ENCODE measurements at regions not wholly inside any gene's neighbourhood (a gene's known extent, or its start where the extent isn't known, plus 50 kb on each side); places are given as distances from the start of the nearest gene placed in this dataset.

DNA sequence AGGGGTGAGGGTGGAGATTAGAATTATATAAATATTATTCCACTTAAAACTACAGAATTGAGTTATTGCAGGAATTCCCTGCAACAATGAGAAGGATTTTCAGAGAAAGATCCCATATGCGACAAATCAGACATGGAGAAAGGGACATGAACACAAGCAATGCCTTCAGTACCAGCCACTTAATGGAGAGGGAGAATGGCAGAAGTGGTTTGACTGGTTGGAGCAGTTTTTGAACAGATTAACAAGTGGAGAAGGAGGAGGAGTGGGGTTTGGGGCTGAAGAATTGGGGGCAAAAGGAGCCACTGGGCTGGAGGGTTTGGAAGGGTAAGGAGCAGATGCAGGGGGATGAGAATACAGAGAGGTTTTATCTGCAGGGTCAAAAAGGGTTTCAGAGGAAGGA, 620.9 kb upstream of the PTPRD start:
- TF ChIP-seq, protein P1, sequence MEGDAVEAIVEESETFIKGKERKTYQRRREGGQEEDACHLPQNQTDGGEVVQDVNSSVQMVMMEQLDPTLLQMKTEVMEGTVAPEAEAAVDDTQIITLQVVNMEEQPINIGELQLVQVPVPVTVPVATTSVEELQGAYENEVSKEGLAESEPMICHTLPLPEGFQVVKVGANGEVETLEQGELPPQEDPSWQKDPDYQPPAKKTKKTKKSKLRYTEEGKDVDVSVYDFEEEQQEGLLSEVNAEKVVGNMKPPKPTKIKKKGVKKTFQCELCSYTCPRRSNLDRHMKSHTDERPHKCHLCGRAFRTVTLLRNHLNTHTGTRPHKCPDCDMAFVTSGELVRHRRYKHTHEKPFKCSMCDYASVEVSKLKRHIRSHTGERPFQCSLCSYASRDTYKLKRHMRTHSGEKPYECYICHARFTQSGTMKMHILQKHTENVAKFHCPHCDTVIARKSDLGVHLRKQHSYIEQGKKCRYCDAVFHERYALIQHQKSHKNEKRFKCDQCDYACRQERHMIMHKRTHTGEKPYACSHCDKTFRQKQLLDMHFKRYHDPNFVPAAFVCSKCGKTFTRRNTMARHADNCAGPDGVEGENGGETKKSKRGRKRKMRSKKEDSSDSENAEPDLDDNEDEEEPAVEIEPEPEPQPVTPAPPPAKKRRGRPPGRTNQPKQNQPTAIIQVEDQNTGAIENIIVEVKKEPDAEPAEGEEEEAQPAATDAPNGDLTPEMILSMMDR (IDR thresholded peaks at IDR 0.05; ENCODE audit: control insufficient read depth, insufficient read depth, low read depth, low read length, missing control alignments), result no peak
- DNase-seq (ENCODE audit: low read depth), result no peak
- H3K4me3 ChIP-seq (ENCODE audit: control insufficient read depth, low read depth, low read length), result no peak overlapping the region

DNA sequence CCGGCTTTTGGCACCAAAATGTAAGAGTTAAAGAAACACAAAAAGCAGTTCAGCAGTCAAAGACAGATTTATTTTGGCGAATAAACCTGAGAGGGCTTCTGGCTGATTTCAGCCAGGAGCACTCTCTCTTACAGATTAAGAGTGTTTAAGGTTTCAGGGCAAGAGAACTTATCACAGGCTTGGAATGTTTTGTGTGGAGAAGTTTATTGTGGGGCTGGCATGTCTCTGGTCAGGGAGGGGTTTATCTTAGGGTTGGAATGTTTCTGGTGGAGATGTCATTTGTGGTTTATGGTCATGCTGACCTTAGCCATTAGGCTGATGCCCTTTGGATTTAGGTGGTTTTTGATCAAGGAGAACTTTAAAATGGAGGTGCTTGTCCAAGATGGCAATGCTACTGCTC, 622.3 kb upstream of the PTPRD start:
- no peak for DNase-seq (ENCODE audit: low read depth)

DNA sequence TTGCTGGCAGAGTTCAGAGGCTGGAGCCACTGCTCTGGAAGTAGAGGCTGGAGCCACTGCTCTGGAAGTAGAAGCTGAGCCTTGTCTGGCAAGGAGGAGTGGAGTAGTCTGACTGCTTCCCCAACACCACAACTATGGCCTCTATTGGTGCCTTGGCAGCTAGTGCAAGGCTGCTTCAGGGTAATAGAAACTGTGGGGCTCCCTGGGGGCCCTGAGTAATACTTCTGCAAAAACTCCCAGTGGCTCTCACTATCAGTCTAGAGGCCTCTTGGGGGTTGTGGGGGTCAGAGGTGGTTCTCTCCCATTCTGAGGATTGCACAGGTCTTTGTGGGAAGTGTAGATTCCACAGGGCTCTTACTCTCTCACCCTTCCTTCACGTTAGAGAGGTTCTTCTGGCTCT, 629.0 kb upstream of the PTPRD start:
- no peak overlapping the region for H3K4me3 ChIP-seq (ENCODE audit: control insufficient read depth, low read depth, low read length)
- no peak for DNase-seq (ENCODE audit: low read depth)
- TF ChIP-seq, protein P1 (IDR thresholded peaks at IDR 0.05; ENCODE audit: control insufficient read depth, insufficient read depth, low read depth, low read length, missing control alignments), result no peak

More for the DNA sequence above, 622.3 kb upstream of the PTPRD start:
- TF ChIP-seq, protein P1 (IDR thresholded peaks at IDR 0.05; ENCODE audit: control insufficient read depth, insufficient read depth, low read depth, low read length, missing control alignments), result no peak
- H3K4me3 ChIP-seq (ENCODE audit: control insufficient read depth, low read depth, low read length), result no peak overlapping the region

DNA sequence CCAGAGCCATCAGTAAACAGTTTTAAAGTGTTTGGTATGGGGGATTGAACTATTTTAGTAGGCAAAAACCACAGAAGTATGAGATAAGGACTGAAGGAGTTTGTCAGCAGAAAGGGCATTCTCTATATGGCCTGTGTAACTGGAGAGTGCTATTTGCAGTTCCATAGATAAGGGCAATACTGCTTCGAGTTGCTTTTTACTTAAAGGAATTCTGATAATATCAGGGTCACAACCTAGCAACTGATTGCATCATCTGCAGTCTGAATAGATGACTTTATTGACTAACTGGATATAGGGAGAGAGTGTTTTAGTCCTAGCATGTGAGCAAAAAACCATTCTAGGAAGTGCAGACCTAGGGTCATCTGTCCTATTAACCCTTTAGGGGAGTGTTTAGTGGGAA, 645.2 kb upstream of the PTPRD start:
- TF ChIP-seq, protein P1 (IDR thresholded peaks at IDR 0.05; ENCODE audit: control insufficient read depth, insufficient read depth, low read depth, low read length, missing control alignments), result no peak
- no peak overlapping the region for H3K4me3 ChIP-seq (ENCODE audit: control insufficient read depth, low read depth, low read length)
- no peak for DNase-seq (ENCODE audit: low read depth)

DNA sequence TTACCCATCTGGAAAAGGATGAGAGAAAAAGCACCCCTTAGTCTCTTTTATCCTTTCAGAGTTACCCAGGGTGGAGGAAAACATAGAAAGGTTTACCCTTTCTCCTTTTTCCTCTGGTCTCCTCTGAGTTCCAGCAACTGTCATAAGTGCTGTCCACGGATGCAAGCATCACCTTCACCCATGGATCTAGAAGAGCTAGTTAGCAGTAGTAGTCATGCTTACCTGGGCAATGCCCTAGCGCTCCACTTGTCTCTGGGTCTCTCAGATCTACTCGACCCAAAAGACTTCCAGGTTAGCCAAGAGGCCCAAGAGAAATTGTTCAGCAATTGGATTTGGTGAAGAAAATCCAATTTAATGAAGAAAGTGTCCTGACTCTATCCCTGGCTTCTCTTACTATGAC, 656.2 kb upstream of the PTPRD start:
- DNase-seq (ENCODE audit: low read depth), result no peak
- TF ChIP-seq, protein P1 (IDR thresholded peaks at IDR 0.05; ENCODE audit: control insufficient read depth, insufficient read depth, low read depth, low read length, missing control alignments), result no peak
- no peak overlapping the region for H3K4me3 ChIP-seq (ENCODE audit: control insufficient read depth, low read depth, low read length)

DNA sequence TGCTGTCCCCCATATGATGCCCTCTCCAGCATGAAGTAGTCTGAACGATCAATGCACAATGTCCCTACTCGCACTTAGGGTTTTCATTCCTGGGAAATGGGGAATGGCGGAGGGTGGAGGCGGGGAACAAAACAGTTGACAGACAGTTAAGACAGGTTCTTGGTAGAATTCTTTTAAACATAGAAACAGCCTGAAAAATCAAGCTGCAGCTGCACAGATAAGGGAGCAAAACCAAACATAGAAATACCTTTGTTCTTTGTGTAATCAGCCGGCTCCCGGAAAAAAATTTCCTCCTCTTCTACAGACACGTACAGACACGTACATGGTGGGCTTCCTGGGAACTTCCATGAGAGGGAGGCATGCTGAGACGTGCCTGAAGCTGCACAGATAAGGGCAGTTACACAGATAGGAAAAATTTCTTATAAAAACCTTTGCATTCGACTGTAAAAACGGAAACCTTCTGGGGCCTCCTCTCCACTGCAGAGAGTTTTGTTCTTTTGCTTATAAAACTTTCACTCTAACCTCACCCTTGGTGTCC, 662.4 kb upstream of the PTPRD start:
- no peak for DNase-seq (ENCODE audit: low read depth)
- H3K4me3 ChIP-seq (ENCODE audit: control insufficient read depth, low read depth, low read length), result no peak overlapping the region
- TF ChIP-seq, protein P1 (IDR thresholded peaks at IDR 0.05; ENCODE audit: control insufficient read depth, insufficient read depth, low read depth, low read length, missing control alignments), result no peak

DNA sequence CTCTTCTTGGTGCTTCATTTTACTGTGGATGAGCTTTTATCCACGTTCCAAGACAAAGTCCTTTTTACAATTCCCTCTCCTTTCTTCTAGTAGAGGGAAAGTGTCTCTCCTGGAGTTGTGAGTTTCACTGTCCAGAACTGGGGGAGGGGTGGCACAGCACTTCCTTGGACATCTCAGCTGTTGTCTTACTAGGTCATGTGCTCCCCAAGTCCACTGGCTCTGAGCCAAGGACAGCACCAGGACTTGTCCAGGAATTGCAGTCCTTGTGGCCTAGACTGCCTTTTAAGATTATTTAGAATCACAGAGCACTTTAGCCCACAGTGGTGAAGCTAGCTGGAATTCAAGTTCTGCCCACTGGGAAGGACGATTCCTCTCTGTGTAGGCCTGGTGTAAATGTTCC, 700.2 kb upstream of the PTPRD start:
- no peak for DNase-seq (ENCODE audit: low read depth)
- TF ChIP-seq, protein P1 (IDR thresholded peaks at IDR 0.05; ENCODE audit: control insufficient read depth, insufficient read depth, low read depth, low read length, missing control alignments), result no peak

More for the DNA sequence above, 700.2 kb upstream of the PTPRD start:
- no peak overlapping the region for H3K4me3 ChIP-seq (ENCODE audit: control insufficient read depth, low read depth, low read length)
